Fibroblast of skin of abdomen (primary cell): ENCODE measurements at regions not wholly inside any gene's neighbourhood (a gene's known extent, or its start where the extent isn't known, plus 50 kb on each side); places are given as distances from the start of the nearest gene placed in this dataset.

Experiments used
- DNase-seq: peaks from one replicate; pipeline ENCODE4 v3.0.0-alpha.2; 2013

GRCh38 chr2:75798569-75798968 lies 87.9 kb upstream of the GCFC2 start:
- no peak for DNase-seq

- DNase-seq: no peak
Measured at GRCh38 chr2:75792996-75793395, 82.3 kb upstream of the GCFC2 start.

- no peak for DNase-seq
Measured at GRCh38 chr2:75792146-75792545, 81.4 kb upstream of the GCFC2 start.

- DNase-seq: no peak
Measured at GRCh38 chr2:75790814-75791467, 80.2 kb upstream of the GCFC2 start.

DNA sequence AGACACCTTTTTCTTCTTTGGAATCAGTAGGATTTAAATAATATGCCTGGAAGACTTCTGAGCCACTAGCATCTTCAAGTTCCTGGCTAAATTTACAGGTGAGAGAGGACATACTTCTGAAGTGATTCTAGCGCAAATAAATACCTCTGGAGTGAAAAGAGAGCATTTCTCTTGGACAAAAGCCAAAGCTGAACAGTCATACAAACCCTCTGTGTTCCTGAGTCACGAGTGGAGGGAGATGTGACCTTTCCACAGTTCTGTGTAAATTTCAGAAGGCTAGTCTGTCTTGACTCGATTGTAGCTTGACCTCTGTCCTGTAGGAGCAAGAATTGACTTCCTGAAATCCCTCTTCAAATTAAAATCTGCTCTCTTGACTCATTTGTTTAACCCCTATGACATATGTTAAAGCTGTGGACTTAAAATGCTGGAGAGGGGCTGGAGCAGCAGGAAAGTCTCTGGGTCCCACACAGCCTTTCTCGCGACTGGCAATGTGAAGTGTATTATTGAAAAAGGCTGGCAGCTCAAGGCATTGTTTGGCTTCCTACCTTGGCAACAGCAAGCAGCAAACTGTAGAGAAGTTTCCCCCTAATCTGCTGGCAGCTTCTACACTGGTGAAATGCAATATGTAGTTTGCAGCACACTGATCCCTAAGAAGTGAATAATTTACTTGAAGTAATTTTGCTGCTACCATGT lies 79.6 kb upstream of the GCFC2 start:
- DNase-seq: no peak

DNA sequence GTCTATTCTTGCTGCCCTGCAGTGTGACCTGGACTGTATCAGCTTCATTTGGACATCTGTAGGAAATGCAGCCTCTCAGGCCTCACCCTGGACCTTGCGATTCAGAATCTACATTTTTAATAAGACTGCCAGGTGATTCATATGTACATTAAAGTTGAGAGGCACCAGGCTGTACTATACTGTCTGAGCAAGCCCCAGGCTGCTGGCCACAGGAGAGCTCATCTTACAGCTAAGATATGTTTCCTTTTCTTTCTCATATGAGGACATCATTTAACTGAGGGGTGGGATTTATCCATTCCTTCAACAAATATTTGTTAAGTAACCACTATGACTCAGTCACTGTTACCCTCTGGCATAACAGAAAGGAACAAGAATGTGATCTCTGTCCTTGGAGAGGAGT lies 78.2 kb upstream of the GCFC2 start:
- DNase-seq: no peak

GRCh38 chr2:75788154-75788553 lies 77.4 kb upstream of the GCFC2 start:
- DNase-seq: no peak

- peak; percentile 21 for DNase-seq
Measured at GRCh38 chr2:75787532-75788132, 76.9 kb upstream of the GCFC2 start.

GRCh38 chr2:75775311-75775823 lies 64.7 kb upstream of the GCFC2 start:
- no peak for DNase-seq

GRCh38 chr2:75772908-75773630 lies 62.4 kb upstream of the GCFC2 start:
- no peak for DNase-seq

DNA sequence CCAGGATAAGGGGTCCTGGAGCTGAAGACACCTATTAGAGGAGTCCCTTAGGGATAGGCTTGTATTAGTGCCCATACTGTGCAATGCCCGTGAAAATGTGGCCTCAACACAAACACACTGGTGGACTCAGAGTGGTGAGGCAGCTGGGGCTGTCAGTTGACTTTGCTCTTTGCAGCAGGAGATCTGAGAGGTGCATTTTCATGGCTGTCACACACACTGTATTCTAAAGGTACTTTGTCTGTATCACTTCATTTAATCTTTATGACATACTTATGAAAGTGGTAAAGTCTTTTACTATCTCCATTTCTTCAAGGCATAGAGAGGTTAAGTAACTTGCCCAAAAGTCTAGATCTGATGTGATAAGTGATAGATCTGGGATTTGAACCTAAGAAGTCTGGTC lies 55.1 kb upstream of the GCFC2 start:
- no peak for DNase-seq

DNA sequence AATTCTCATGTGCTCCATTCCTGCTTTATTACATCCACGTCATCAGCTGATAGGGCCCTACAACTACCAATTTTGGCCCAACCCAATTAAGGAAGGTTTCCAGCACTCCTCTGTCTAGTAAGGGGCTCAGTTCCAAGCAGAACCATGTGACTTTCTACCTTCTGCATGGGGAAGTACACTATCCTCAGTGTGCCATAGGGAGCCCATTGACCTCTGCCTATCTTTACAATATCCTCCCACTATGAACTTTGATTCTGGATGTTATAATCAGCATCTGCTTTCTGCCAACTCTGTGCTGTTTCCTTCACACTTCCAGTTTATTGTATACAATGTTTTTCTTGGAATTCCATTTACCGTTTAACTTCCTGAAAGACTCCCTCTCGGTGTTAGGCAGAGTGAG lies 53.9 kb upstream of the GCFC2 start:
- no peak for DNase-seq
